ENCODE measurements at regions not wholly inside any gene's neighbourhood (a gene's known extent, or its start where the extent isn't known, plus 50 kb on each side); places are given as distances from the start of the nearest gene placed in this dataset.

DNA sequence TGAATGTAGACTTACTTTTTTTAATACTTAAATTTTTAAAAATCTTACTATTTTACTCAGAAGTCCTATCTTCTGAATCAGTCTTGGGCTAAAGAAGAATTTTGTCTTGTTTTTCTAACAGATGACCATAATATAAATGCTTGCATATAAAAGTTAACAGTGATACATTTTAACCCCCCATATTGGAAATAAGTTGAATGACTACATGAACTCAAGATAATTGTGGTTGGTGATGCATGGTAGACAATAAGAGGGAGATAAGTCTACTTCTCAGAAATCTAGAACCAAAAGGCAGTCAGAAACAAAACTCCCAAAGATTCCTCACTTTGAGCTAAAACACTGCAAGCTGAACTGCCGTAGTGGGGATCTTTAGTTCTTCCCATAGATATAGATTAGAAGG is 868.4 kb upstream of the SOX9 start:
- H3K27ac ChIP-seq (ENCODE audit: low read length in 2 of 2): no peak overlapping the region
- Mint-ChIP-seq H3K9me3 (ENCODE audit: insufficient read depth) (no peaks in the 10 kb centered on the region), H3K4me1 (no peaks in the 10 kb centered on the region), H3K27me3 (no peaks in the 10 kb centered on the region), H3K4me3 (no peak overlapping the region), H3K27ac (no peak overlapping the region)
- ChIA-PET CTCF (no interaction called here), POLR2A (no interaction called here)
- no peak overlapping the region for H2AFZ ChIP-seq (ENCODE audit: insufficient read depth, low read depth, low read length, poor library complexity, severe bottlenecking)
- H3K9ac ChIP-seq (ENCODE audit: low read length): no peak overlapping the region
- no peaks in the 10 kb centered on the region for H4K20me1 ChIP-seq (ENCODE audit: control insufficient read depth, insufficient read depth, low read length, poor library complexity, severe bottlenecking)
- DNase-seq (no peak), ATAC-seq (ENCODE audit: low read depth) (no peak)
- H3K4me2 ChIP-seq (replicated peaks; ENCODE audit: low read depth, low read length, poor library complexity, severe bottlenecking): no peak overlapping the region
- H3K9me3 ChIP-seq (ENCODE audit: control extremely low read depth in 1 of 3, control insufficient read depth in 2 of 3, insufficient read depth in 1 of 3, low read length in 2 of 3): peaks cover 0 to 2% (median 0%) of the 10 kb centered on the region in 3 donors
- intact Hi-C loops (cut with micrococcal nuclease): no loop called here
- H3K27me3 ChIP-seq (replicated peaks in 1 of 4; ENCODE audit: control extremely low read depth in 1 of 4, control insufficient read depth in 3 of 4, insufficient read depth in 4 of 4, low read length in 3 of 4): no peaks in the 10 kb centered on the region
- H3K4me1 ChIP-seq (ENCODE audit: control insufficient read depth in 2 of 2, insufficient read depth in 2 of 2, low read length in 2 of 2): no peaks in the 10 kb centered on the region
- H3K36me3 ChIP-seq (replicated peaks in 1 of 2; ENCODE audit: control extremely low read depth in 1 of 2, control insufficient read depth in 1 of 2, extremely low read depth in 1 of 2, insufficient read depth in 2 of 2, low read length in 1 of 2): no peaks in the 10 kb centered on the region
- TF ChIP-seq, protein P1, sequence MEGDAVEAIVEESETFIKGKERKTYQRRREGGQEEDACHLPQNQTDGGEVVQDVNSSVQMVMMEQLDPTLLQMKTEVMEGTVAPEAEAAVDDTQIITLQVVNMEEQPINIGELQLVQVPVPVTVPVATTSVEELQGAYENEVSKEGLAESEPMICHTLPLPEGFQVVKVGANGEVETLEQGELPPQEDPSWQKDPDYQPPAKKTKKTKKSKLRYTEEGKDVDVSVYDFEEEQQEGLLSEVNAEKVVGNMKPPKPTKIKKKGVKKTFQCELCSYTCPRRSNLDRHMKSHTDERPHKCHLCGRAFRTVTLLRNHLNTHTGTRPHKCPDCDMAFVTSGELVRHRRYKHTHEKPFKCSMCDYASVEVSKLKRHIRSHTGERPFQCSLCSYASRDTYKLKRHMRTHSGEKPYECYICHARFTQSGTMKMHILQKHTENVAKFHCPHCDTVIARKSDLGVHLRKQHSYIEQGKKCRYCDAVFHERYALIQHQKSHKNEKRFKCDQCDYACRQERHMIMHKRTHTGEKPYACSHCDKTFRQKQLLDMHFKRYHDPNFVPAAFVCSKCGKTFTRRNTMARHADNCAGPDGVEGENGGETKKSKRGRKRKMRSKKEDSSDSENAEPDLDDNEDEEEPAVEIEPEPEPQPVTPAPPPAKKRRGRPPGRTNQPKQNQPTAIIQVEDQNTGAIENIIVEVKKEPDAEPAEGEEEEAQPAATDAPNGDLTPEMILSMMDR (IDR thresholded peaks at IDR 0.05): no peak
- TF ChIP-seq EZH2 (IDR thresholded peaks at IDR 0.05; ENCODE audit: borderline replicate concordance, insufficient read depth, low read depth, low read length, poor library complexity, severe bottlenecking): no peak
- no peak overlapping the region for H3K4me3 ChIP-seq (ENCODE audit: control extremely low read depth in 1 of 5, extremely low read depth in 1 of 5, insufficient read depth in 1 of 5, low read depth in 2 of 5, low read length in 4 of 5)
- H3K79me2 ChIP-seq (ENCODE audit: control insufficient read depth, insufficient read depth, low read length): no peaks in the 10 kb centered on the region
- no CpG with 5 or more reads among the region's 1 CpG for WGBS (ENCODE audit: insufficient coverage)

DNA sequence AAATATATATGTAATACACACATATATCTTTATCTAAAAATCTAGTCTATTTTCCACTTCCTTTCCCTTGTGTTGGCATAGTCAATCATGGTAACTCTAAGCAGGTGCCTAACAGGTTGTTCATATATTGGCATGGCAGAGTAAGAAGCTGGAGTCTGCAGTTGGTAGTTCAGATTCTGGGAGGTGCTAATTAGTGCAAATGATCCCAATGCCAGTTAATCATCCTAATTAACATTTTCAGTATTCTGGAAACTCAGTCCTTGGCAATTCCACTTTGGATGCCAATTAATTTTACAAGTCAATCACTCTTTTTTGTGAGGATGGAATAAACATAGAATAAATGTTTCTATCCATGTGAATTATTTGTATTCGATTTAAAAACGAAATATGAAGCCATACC is 863.7 kb upstream of the SOX9 start:
- TF ChIP-seq, protein P1 (IDR thresholded peaks at IDR 0.05): no peak
- TF ChIP-seq EZH2 (IDR thresholded peaks at IDR 0.05; ENCODE audit: borderline replicate concordance, insufficient read depth, low read depth, low read length, poor library complexity, severe bottlenecking): no peak
- Mint-ChIP-seq H3K27me3 (no peaks in the 10 kb centered on the region), H3K9me3 (ENCODE audit: insufficient read depth) (no peaks in the 10 kb centered on the region), H3K4me1 (no peaks in the 10 kb centered on the region), H3K4me3 (no peak overlapping the region), H3K27ac (no peak overlapping the region)
- Histone ChIP-seq H2AFZ (ENCODE audit: insufficient read depth, low read depth, low read length, poor library complexity, severe bottlenecking) (no peak overlapping the region), H4K20me1 (ENCODE audit: control insufficient read depth, insufficient read depth, low read length, poor library complexity, severe bottlenecking) (no peaks in the 10 kb centered on the region), H3K4me1 (ENCODE audit: control insufficient read depth in 2 of 2, insufficient read depth in 2 of 2, low read length in 2 of 2) (no peaks in the 10 kb centered on the region), H3K9ac (ENCODE audit: low read length) (no peak overlapping the region), H3K4me3 (ENCODE audit: control extremely low read depth in 1 of 5, extremely low read depth in 1 of 5, insufficient read depth in 1 of 5, low read depth in 2 of 5, low read length in 4 of 5) (no peak overlapping the region), H3K36me3 (replicated peaks in 1 of 2; ENCODE audit: control extremely low read depth in 1 of 2, control insufficient read depth in 1 of 2, extremely low read depth in 1 of 2, insufficient read depth in 2 of 2, low read length in 1 of 2) (no peaks in the 10 kb centered on the region), H3K79me2 (ENCODE audit: control insufficient read depth, insufficient read depth, low read length) (no peaks in the 10 kb centered on the region), H3K27ac (ENCODE audit: low read length in 2 of 2) (no peak overlapping the region), H3K4me2 (replicated peaks; ENCODE audit: low read depth, low read length, poor library complexity, severe bottlenecking) (no peak overlapping the region), H3K27me3 (replicated peaks in 1 of 4; ENCODE audit: control extremely low read depth in 1 of 4, control insufficient read depth in 3 of 4, insufficient read depth in 4 of 4, low read length in 3 of 4) (no peaks in the 10 kb centered on the region), H3K9me3 (ENCODE audit: control extremely low read depth in 1 of 3, control insufficient read depth in 2 of 3, insufficient read depth in 1 of 3, low read length in 2 of 3) (peaks cover 0 to 2% (median 0%) of the 10 kb centered on the region in 3 donors)
- DNase-seq (no peak), ATAC-seq (ENCODE audit: low read depth) (no peak)
- CTCF ChIA-PET: no interaction called here
- POLR2A ChIA-PET: no interaction called here
- no CpG with 5 or more reads among the region's 2 CpGs for WGBS (ENCODE audit: insufficient coverage)
- intact Hi-C loops (cut with micrococcal nuclease): no loop called here

Measured in B cell (primary cell).